ENCODE measurements at regions not wholly inside any gene's neighbourhood (a gene's known extent, or its start where the extent isn't known, plus 50 kb on each side); places are given as distances from the start of the nearest gene placed in this dataset.

GRCh38 chr6:21831521-21832291 lies 238.2 kb downstream of the SOX4 start:
- H3K79me2 ChIP-seq (ENCODE audit: insufficient read depth), result peaks cover 3% of the 10 kb centered on the region; the same call in 1 of the 2 replicates
- WGBS (ENCODE audit: low lambda C conversion rate), result 78% methylated on average over 8 of the region's 8 CpGs
- H3K4me3 ChIP-seq (ENCODE audit: low read depth in 2 of 2, low read length in 1 of 2), result no peak overlapping the region
- no peak overlapping the region for H3K9ac ChIP-seq
- no peaks in the 10 kb centered on the region for H3K9me3 ChIP-seq
- DNase-seq, result no peak
- peak overlapping the region; percentile 17 to 75 for H3K27ac ChIP-seq (ENCODE audit: low read depth in 2 of 2, low read length in 1 of 2)
- ChIA-PET POLR2A (no interaction called here), CTCF (interaction anchor here (0.7 kb wide), 1 partner anchor 58 kb away, joined by 3 read pairs; no protein-coding TSS in a partner anchor)
- H2AFZ ChIP-seq (ENCODE audit: low read depth), result no peak overlapping the region
- TF ChIP-seq YY1 (IDR thresholded peaks at IDR 0.05; ENCODE audit: low read depth) (no peak), PBX3 (IDR thresholded peaks at IDR 0.05) (peak; percentile 34), TCF12 (IDR thresholded peaks at IDR 0.05) (peak; percentile 20; the same call in 1 of the 2 replicates)
- no peaks in the 10 kb centered on the region for H4K20me1 ChIP-seq (ENCODE audit: insufficient read depth)
- peaks cover 10 to 11% of the 10 kb centered on the region in 2 experiments; a peak in 3 of 4 replicates for H3K4me1 ChIP-seq (ENCODE audit: control insufficient read depth in 1 of 2, insufficient read depth in 2 of 2, low read depth in 1 of 2, low read length in 1 of 2)
- H3K27me3 ChIP-seq (ENCODE audit: insufficient read depth), result no peaks in the 10 kb centered on the region
- no peaks in the 10 kb centered on the region for H3K36me3 ChIP-seq (replicated peaks in 1 of 2; ENCODE audit: control insufficient read depth in 1 of 2, insufficient read depth in 2 of 2, low read length in 1 of 2)
- no peaks in the 10 kb centered on the region for H3K9me2 ChIP-seq
- peak overlapping the region; percentile 10; the same call in 1 of the 2 replicates for H3K4me2 ChIP-seq
- no peaks in the 10 kb centered on the region for H3F3A ChIP-seq (replicated peaks; ENCODE audit: insufficient read depth)

GRCh38 chr6:21836277-21836676 lies 242.7 kb downstream of the SOX4 start:
- TF ChIP-seq PBX3 (IDR thresholded peaks at IDR 0.05), result no peak
- TF ChIP-seq GATA2 (CRISPR knock-in tag; IDR thresholded peaks at IDR 0.05), result no peak
- no peak for TF ChIP-seq ZBTB33 (IDR thresholded peaks at IDR 0.05; ENCODE audit: borderline replicate concordance, low read depth)
- TF ChIP-seq SIN3A (IDR thresholded peaks at IDR 0.05; ENCODE audit: borderline replicate concordance, low read depth, low read length), result no peak
- no peak for TF ChIP-seq FOXJ3 (CRISPR knock-in tag; IDR thresholded peaks at IDR 0.05)
- TF ChIP-seq MXI1 (IDR thresholded peaks at IDR 0.05; ENCODE audit: low read depth, low read length), result no peak
- TF ChIP-seq RXRA (IDR thresholded peaks at IDR 0.05; ENCODE audit: borderline replicate concordance, low read depth), result no peak
- TF ChIP-seq RAD21 (IDR thresholded peaks at IDR 0.05; ENCODE audit: low read length), result no peak
- no peak for TF ChIP-seq GABPA (IDR thresholded peaks at IDR 0.05; ENCODE audit: low read depth)
- no peak for TF ChIP-seq REST (IDR thresholded peaks at IDR 0.05; ENCODE audit: low read depth, low read length)
- TF ChIP-seq ELF1 (IDR thresholded peaks at IDR 0.05), result no peak
- no peak for TF ChIP-seq CHD2 (IDR thresholded peaks at IDR 0.05; ENCODE audit: low read length, partially characterized antibody)
- TF ChIP-seq TCF12 (IDR thresholded peaks at IDR 0.05), result no peak
- TF ChIP-seq USF1 (IDR thresholded peaks at IDR 0.05; ENCODE audit: borderline replicate concordance, low read depth), result no peak
- TF ChIP-seq SMC3 (IDR thresholded peaks at IDR 0.05; ENCODE audit: low read depth, low read length), result no peak
- no peak for TF ChIP-seq MEF2A (IDR thresholded peaks at IDR 0.05; ENCODE audit: borderline replicate concordance, low read depth)
- Histone ChIP-seq H3K4me1 (ENCODE audit: control insufficient read depth in 1 of 2, insufficient read depth in 2 of 2, low read depth in 1 of 2, low read length in 1 of 2) (peaks cover 13% of the 10 kb centered on the region in 2 experiments; a peak in 3 of 4 replicates), H2AFZ (ENCODE audit: low read depth) (no peak overlapping the region), H3K27ac (ENCODE audit: low read depth in 2 of 2, low read length in 1 of 2) (peak overlapping the region; percentile 3 to 62; a peak in 3 of 4 replicates), H3K4me2 (no peak overlapping the region), H3K4me3 (ENCODE audit: low read depth in 2 of 2, low read length in 1 of 2) (0 out of 4 replicates have a peak overlapping the region, but pooled peaks of 1 of the 2 experiments have one; percentile 7), H3K9ac (no peak overlapping the region), H3K27me3 (ENCODE audit: insufficient read depth) (no peaks in the 10 kb centered on the region), H3K9me3 (no peaks in the 10 kb centered on the region), H4K20me1 (ENCODE audit: insufficient read depth) (no peaks in the 10 kb centered on the region), H3K79me2 (ENCODE audit: insufficient read depth) (peaks cover 3% of the 10 kb centered on the region; the same call in 1 of the 2 replicates), H3K9me2 (no peaks in the 10 kb centered on the region), H3K36me3 (replicated peaks in 1 of 2; ENCODE audit: control insufficient read depth in 1 of 2, insufficient read depth in 2 of 2, low read length in 1 of 2) (no peaks in the 10 kb centered on the region), H3F3A (replicated peaks; ENCODE audit: insufficient read depth) (peaks cover 13% of the 10 kb centered on the region)
- WGBS (ENCODE audit: low lambda C conversion rate), result 71% methylated on average over 7 of the region's 7 CpGs
- ChIA-PET CTCF (interaction anchor here (1.5 to 4.1 kb wide), 2 partner anchors 10 to 11 kb away, joined by 4 to 17 read pairs; no protein-coding TSS in a partner anchor), POLR2A (no interaction called here)
- no peak for DNase-seq
